ENCODE measurements at regions not wholly inside any gene's neighbourhood (a gene's known extent, or its start where the extent isn't known, plus 50 kb on each side); places are given as distances from the start of the nearest gene placed in this dataset.

DNA sequence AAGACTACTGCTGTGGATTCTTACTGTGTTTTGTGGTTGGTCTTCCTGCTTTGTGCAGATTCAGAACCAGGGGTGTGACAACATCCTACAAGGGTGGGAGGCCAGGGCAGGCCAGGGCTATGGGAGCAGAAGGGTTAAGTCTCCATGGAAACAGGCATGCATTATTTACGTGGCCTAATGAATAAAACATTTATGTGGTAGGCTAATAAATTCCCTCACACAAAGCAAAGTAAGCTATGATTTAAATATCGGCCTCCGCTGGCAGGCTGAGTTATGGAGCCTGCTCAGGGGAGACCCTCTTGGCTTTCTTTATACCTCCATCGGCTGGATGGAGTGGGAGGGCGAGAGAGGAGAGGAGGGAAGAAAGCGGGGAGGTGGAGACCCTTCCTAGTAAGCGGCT lies 230.3 kb upstream of the MVB12B start:
- TF ChIP-seq CSDC2 (CRISPR knock-in tag; IDR thresholded peaks at IDR 0.05) (no peak), GLIS3 (CRISPR knock-in tag; IDR thresholded peaks at IDR 0.05) (no peak), ISL1 (CRISPR knock-in tag; IDR thresholded peaks at IDR 0.05) (no peak), TOX (CRISPR knock-in tag; IDR thresholded peaks at IDR 0.05; ENCODE audit: borderline replicate concordance) (no peak), ZFP3 (CRISPR knock-in tag; IDR thresholded peaks at IDR 0.05) (no peak), OSR1 (CRISPR knock-in tag; IDR thresholded peaks at IDR 0.05) (no peak), BACH2 (CRISPR knock-in tag; IDR thresholded peaks at IDR 0.05; ENCODE audit: borderline replicate concordance) (no peak), ZNF8 (CRISPR knock-in tag; IDR thresholded peaks at IDR 0.05) (no peak), ARNTL (CRISPR knock-in tag; IDR thresholded peaks at IDR 0.05; ENCODE audit: borderline replicate concordance, low read depth) (no peak)
- TF ChIP-seq, protein P1, sequence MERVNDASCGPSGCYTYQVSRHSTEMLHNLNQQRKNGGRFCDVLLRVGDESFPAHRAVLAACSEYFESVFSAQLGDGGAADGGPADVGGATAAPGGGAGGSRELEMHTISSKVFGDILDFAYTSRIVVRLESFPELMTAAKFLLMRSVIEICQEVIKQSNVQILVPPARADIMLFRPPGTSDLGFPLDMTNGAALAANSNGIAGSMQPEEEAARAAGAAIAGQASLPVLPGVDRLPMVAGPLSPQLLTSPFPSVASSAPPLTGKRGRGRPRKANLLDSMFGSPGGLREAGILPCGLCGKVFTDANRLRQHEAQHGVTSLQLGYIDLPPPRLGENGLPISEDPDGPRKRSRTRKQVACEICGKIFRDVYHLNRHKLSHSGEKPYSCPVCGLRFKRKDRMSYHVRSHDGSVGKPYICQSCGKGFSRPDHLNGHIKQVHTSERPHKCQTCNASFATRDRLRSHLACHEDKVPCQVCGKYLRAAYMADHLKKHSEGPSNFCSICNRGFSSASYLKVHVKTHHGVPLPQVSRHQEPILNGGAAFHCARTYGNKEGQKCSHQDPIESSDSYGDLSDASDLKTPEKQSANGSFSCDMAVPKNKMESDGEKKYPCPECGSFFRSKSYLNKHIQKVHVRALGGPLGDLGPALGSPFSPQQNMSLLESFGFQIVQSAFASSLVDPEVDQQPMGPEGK (CRISPR knock-in tag; IDR thresholded peaks at IDR 0.05; ENCODE audit: borderline replicate concordance) = no peak
- TF ChIP-seq, protein P2, sequence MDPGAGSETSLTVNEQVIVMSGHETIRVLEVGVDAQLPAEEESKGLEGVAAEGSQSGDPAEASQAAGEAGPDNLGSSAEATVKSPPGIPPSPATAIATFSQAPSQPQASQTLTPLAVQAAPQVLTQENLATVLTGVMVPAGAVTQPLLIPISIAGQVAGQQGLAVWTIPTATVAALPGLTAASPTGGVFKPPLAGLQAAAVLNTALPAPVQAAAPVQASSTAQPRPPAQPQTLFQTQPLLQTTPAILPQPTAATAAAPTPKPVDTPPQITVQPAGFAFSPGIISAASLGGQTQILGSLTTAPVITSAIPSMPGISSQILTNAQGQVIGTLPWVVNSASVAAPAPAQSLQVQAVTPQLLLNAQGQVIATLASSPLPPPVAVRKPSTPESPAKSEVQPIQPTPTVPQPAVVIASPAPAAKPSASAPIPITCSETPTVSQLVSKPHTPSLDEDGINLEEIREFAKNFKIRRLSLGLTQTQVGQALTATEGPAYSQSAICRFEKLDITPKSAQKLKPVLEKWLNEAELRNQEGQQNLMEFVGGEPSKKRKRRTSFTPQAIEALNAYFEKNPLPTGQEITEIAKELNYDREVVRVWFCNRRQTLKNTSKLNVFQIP (CRISPR knock-in tag; IDR thresholded peaks at IDR 0.05; ENCODE audit: borderline replicate concordance, low read depth) = no peak
- TF ChIP-seq, protein P3, sequence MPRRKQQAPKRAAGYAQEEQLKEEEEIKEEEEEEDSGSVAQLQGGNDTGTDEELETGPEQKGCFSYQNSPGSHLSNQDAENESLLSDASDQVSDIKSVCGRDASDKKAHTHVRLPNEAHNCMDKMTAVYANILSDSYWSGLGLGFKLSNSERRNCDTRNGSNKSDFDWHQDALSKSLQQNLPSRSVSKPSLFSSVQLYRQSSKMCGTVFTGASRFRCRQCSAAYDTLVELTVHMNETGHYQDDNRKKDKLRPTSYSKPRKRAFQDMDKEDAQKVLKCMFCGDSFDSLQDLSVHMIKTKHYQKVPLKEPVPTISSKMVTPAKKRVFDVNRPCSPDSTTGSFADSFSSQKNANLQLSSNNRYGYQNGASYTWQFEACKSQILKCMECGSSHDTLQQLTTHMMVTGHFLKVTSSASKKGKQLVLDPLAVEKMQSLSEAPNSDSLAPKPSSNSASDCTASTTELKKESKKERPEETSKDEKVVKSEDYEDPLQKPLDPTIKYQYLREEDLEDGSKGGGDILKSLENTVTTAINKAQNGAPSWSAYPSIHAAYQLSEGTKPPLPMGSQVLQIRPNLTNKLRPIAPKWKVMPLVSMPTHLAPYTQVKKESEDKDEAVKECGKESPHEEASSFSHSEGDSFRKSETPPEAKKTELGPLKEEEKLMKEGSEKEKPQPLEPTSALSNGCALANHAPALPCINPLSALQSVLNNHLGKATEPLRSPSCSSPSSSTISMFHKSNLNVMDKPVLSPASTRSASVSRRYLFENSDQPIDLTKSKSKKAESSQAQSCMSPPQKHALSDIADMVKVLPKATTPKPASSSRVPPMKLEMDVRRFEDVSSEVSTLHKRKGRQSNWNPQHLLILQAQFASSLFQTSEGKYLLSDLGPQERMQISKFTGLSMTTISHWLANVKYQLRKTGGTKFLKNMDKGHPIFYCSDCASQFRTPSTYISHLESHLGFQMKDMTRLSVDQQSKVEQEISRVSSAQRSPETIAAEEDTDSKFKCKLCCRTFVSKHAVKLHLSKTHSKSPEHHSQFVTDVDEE (CRISPR knock-in tag; IDR thresholded peaks at IDR 0.05) = no peak
- ATAC-seq = no peak

DNA sequence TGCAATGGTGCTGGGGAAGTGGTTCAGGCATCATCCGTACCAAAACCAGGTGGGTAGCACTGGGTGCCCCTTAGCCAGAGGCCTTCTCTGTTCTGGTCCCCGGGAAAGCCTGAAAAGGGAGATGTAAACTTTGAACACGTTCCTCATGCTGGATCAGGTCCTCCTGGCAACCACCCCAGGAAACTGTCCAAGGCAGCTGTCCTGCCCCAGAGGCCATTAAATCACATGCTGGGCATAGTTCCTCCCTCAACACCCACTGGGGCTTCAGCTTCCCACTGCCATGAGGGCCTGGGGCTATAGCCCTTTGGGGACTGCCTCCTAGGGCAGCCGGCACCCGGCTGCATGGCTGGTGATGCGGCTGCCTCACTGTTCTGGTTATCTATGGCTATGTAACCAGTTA lies 228.9 kb upstream of the MVB12B start:
- ATAC-seq = no peak
- no peak for TF ChIP-seq ZNF565 (CRISPR knock-in tag; conservative IDR thresholded peaks at IDR 0.05; ENCODE audit: low read depth)
- no peak for TF ChIP-seq PPARA (CRISPR knock-in tag; IDR thresholded peaks at IDR 0.05; ENCODE audit: borderline replicate concordance)
- TF ChIP-seq ARNTL (CRISPR knock-in tag; IDR thresholded peaks at IDR 0.05; ENCODE audit: borderline replicate concordance, low read depth) = no peak
- TF ChIP-seq CSDC2 (CRISPR knock-in tag; IDR thresholded peaks at IDR 0.05) = no peak
- TF ChIP-seq SNAI2 (CRISPR knock-in tag; IDR thresholded peaks at IDR 0.05) = no peak
- TF ChIP-seq ZFP3 (CRISPR knock-in tag; IDR thresholded peaks at IDR 0.05) = no peak
- TF ChIP-seq RARB (CRISPR knock-in tag; IDR thresholded peaks at IDR 0.05) = no peak

DNA sequence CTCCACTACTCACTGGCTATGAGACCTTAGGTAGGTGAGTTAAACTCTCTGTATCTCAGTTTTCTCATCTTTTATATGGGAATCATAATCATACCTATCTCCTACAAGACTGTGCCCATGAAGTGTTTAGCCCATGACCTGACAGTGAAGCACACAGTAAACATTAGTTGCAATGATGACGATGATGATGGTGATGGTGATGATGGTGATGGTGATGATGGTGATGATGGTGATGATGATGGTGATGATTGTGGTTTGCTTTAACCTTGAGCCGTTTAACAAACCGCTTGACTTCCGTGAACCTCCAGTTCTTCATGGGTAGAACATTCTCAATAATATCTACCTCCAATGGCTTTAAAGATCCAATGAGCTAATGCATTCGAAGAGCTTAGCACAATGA lies 220.2 kb upstream of the MVB12B start:
- no peak for ATAC-seq
- TF ChIP-seq ZFP3 (CRISPR knock-in tag; IDR thresholded peaks at IDR 0.05) (no peak), CSDC2 (CRISPR knock-in tag; IDR thresholded peaks at IDR 0.05) (no peak), BACH2 (CRISPR knock-in tag; IDR thresholded peaks at IDR 0.05; ENCODE audit: borderline replicate concordance) (no peak), ARNTL (CRISPR knock-in tag; IDR thresholded peaks at IDR 0.05; ENCODE audit: borderline replicate concordance, low read depth) (no peak), TCF4 (CRISPR knock-in tag; IDR thresholded peaks at IDR 0.05; ENCODE audit: borderline replicate concordance) (no peak), ZNF565 (CRISPR knock-in tag; conservative IDR thresholded peaks at IDR 0.05; ENCODE audit: low read depth) (no peak), PPARA (CRISPR knock-in tag; IDR thresholded peaks at IDR 0.05; ENCODE audit: borderline replicate concordance) (no peak), ZFP30 (CRISPR knock-in tag; IDR thresholded peaks at IDR 0.05) (no peak), GLIS3 (CRISPR knock-in tag; IDR thresholded peaks at IDR 0.05) (no peak), ZNF70 (CRISPR knock-in tag; IDR thresholded peaks at IDR 0.05) (no peak), ISL1 (CRISPR knock-in tag; IDR thresholded peaks at IDR 0.05) (no peak), ESRRG (CRISPR knock-in tag; IDR thresholded peaks at IDR 0.05) (no peak), TOX (CRISPR knock-in tag; IDR thresholded peaks at IDR 0.05; ENCODE audit: borderline replicate concordance) (no peak)
- TF ChIP-seq, protein P1 (CRISPR knock-in tag; IDR thresholded peaks at IDR 0.05; ENCODE audit: borderline replicate concordance) = no peak
- TF ChIP-seq, protein P3 (CRISPR knock-in tag; IDR thresholded peaks at IDR 0.05) = no peak
- TF ChIP-seq, protein P2 (CRISPR knock-in tag; IDR thresholded peaks at IDR 0.05; ENCODE audit: borderline replicate concordance, low read depth) = no peak
- TF ChIP-seq, protein P4, sequence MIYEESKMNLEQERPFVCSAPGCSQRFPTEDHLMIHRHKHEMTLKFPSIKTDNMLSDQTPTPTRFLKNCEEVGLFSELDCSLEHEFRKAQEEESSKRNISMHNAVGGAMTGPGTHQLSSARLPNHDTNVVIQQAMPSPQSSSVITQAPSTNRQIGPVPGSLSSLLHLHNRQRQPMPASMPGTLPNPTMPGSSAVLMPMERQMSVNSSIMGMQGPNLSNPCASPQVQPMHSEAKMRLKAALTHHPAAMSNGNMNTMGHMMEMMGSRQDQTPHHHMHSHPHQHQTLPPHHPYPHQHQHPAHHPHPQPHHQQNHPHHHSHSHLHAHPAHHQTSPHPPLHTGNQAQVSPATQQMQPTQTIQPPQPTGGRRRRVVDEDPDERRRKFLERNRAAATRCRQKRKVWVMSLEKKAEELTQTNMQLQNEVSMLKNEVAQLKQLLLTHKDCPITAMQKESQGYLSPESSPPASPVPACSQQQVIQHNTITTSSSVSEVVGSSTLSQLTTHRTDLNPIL (CRISPR knock-in tag; IDR thresholded peaks at IDR 0.05; ENCODE audit: low read depth) = no peak
